ENCODE measurements at regions not wholly inside any gene's neighbourhood (a gene's known extent, or its start where the extent isn't known, plus 50 kb on each side); places are given as distances from the start of the nearest gene placed in this dataset.

- Histone ChIP-seq H3K9me3 (no peaks in the 10 kb centered on the region), H3K36me3 (no peaks in the 10 kb centered on the region), H3K4me1 (no peaks in the 10 kb centered on the region), H3K4me3 (replicated peaks in 1 of 3) (no peak overlapping the region), H3K27ac (no peak overlapping the region), H3K27me3 (no peaks in the 10 kb centered on the region)
- 58 to 83% methylated on average over 2 of the region's 2 CpGs for WGBS, 2 donors
- intact Hi-C loops (cut with DNase I), result no loop called here
- no peak for DNase-seq
- no peak for TF ChIP-seq CTCF (IDR thresholded peaks at IDR 0.05)
- TF ChIP-seq POLR2A (IDR thresholded peaks at IDR 0.05), result no peak
These were observed 56.5 kb upstream of the AMN1 start for GRCh38 chr12:31785318-31785717.

- Histone ChIP-seq H3K4me3 (replicated peaks in 1 of 3) (no peak overlapping the region), H3K36me3 (no peaks in the 10 kb centered on the region), H3K4me1 (no peaks in the 10 kb centered on the region), H3K9me3 (no peaks in the 10 kb centered on the region), H3K27me3 (no peaks in the 10 kb centered on the region), H3K27ac (no peak overlapping the region)
- WGBS, 2 donors, result 78 to 83% methylated on average over 3 of the region's 3 CpGs
- intact Hi-C loops (cut with DNase I), result no loop called here
- DNase-seq, result no peak
- no peak for TF ChIP-seq CTCF (IDR thresholded peaks at IDR 0.05)
- no peak for TF ChIP-seq POLR2A (IDR thresholded peaks at IDR 0.05)
These were observed 55.3 kb upstream of the AMN1 start for GRCh38 chr12:31783996-31784645.

- H3K9me3 ChIP-seq, result no peaks in the 10 kb centered on the region
- intact Hi-C loops (cut with DNase I), result no loop called here
- DNase-seq, result no peak
- H3K36me3 ChIP-seq, result no peaks in the 10 kb centered on the region
- WGBS, 2 donors, result 78 to 85% methylated on average over 1 of the region's 1 CpG
- no peaks in the 10 kb centered on the region for H3K4me1 ChIP-seq
- no peaks in the 10 kb centered on the region for H3K27me3 ChIP-seq
- no peak overlapping the region for H3K4me3 ChIP-seq (replicated peaks in 1 of 3)
- H3K27ac ChIP-seq, result no peak overlapping the region
- TF ChIP-seq CTCF (IDR thresholded peaks at IDR 0.05) (no peak), POLR2A (IDR thresholded peaks at IDR 0.05) (no peak)
These were observed 54.7 kb upstream of the AMN1 start for GRCh38 chr12:31783556-31783955.

- TF ChIP-seq POLR2A (IDR thresholded peaks at IDR 0.05) (no peak), CTCF (IDR thresholded peaks at IDR 0.05) (no peak)
- 83 to 85% methylated on average over 15 to 17 of the region's 17 CpGs for WGBS, 2 donors
- Histone ChIP-seq H3K4me1 (no peaks in the 10 kb centered on the region), H3K9me3 (no peaks in the 10 kb centered on the region), H3K4me3 (replicated peaks in 1 of 3) (no peak overlapping the region), H3K27ac (no peak overlapping the region), H3K27me3 (no peaks in the 10 kb centered on the region), H3K36me3 (no peaks in the 10 kb centered on the region)
- intact Hi-C loops (cut with DNase I), result no loop called here
- no peak for DNase-seq
These were observed 53.2 kb upstream of the AMN1 start for GRCh38 chr12:31781894-31782540.

- H3K4me3 ChIP-seq (replicated peaks in 1 of 3), result no peak overlapping the region
- intact Hi-C loops (cut with DNase I), result no loop called here
- 80 to 89% methylated on average over 5 of the region's 5 CpGs for WGBS, 2 donors
- no peak for DNase-seq
- no peaks in the 10 kb centered on the region for H3K4me1 ChIP-seq
- H3K9me3 ChIP-seq, result no peaks in the 10 kb centered on the region
- no peak for TF ChIP-seq POLR2A (IDR thresholded peaks at IDR 0.05)
- no peak for TF ChIP-seq CTCF (IDR thresholded peaks at IDR 0.05)
- H3K27me3 ChIP-seq, result no peaks in the 10 kb centered on the region
- H3K27ac ChIP-seq, result no peak overlapping the region
- no peaks in the 10 kb centered on the region for H3K36me3 ChIP-seq
These were observed 51.3 kb upstream of the AMN1 start for GRCh38 chr12:31780096-31780495.
